ENCODE measurements at regions not wholly inside any gene's neighbourhood (a gene's known extent, or its start where the extent isn't known, plus 50 kb on each side); places are given as distances from the start of the nearest gene placed in this dataset.

- no peak for TF ChIP-seq CTCF (IDR thresholded peaks at IDR 0.05)
- TF ChIP-seq POLR2AphosphoS5 (IDR thresholded peaks at IDR 0.05): no peak
- TF ChIP-seq EP300 (IDR thresholded peaks at IDR 0.05): no peak
- TF ChIP-seq POLR2A (IDR thresholded peaks at IDR 0.05): no peak
These were observed 636.3 kb upstream of the SOX9 start for GRCh38 chr17:71484546-71484945.

Data from stomach (tissue), 4 donors.